ENCODE measurements at regions not wholly inside any gene's neighbourhood (a gene's known extent, or its start where the extent isn't known, plus 50 kb on each side); places are given as distances from the start of the nearest gene placed in this dataset.

GRCh38 chr18:44450226-44450625 lies 230.5 kb upstream of the SETBP1 start:
- Mint-ChIP-seq H3K4me1 (no peaks in the 10 kb centered on the region), H3K27ac (no peak overlapping the region), H3K4me3 (no peak overlapping the region), H3K27me3 (ENCODE audit: low read depth in 2 of 2) (no peaks in the 10 kb centered on the region), H3K9me3 (no peaks in the 10 kb centered on the region), H3K36me3 (no peaks in the 10 kb centered on the region)
- Histone ChIP-seq H3K4me3 (ENCODE audit: low read length) (no peak overlapping the region), H3K36me3 (ENCODE audit: control insufficient read depth, insufficient read depth, low read length) (no peaks in the 10 kb centered on the region), H3K27me3 (ENCODE audit: control insufficient read depth, insufficient read depth, low read length) (no peaks in the 10 kb centered on the region), H3K9me3 (ENCODE audit: control insufficient read depth, insufficient read depth, low read length) (no peaks in the 10 kb centered on the region), H3K4me1 (ENCODE audit: control insufficient read depth, insufficient read depth, low read length) (no peaks in the 10 kb centered on the region), H3K27ac (ENCODE audit: low read length) (no peak overlapping the region)
- TF ChIP-seq, protein P1, sequence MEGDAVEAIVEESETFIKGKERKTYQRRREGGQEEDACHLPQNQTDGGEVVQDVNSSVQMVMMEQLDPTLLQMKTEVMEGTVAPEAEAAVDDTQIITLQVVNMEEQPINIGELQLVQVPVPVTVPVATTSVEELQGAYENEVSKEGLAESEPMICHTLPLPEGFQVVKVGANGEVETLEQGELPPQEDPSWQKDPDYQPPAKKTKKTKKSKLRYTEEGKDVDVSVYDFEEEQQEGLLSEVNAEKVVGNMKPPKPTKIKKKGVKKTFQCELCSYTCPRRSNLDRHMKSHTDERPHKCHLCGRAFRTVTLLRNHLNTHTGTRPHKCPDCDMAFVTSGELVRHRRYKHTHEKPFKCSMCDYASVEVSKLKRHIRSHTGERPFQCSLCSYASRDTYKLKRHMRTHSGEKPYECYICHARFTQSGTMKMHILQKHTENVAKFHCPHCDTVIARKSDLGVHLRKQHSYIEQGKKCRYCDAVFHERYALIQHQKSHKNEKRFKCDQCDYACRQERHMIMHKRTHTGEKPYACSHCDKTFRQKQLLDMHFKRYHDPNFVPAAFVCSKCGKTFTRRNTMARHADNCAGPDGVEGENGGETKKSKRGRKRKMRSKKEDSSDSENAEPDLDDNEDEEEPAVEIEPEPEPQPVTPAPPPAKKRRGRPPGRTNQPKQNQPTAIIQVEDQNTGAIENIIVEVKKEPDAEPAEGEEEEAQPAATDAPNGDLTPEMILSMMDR (IDR thresholded peaks at IDR 0.05): no peak
- ATAC-seq (no peak), DNase-seq (no peak)
- intact Hi-C loops (cut with micrococcal nuclease): no loop called here
- WGBS (ENCODE audit: insufficient coverage): 61% methylated on average over 2 of the region's 2 CpGs

DNA sequence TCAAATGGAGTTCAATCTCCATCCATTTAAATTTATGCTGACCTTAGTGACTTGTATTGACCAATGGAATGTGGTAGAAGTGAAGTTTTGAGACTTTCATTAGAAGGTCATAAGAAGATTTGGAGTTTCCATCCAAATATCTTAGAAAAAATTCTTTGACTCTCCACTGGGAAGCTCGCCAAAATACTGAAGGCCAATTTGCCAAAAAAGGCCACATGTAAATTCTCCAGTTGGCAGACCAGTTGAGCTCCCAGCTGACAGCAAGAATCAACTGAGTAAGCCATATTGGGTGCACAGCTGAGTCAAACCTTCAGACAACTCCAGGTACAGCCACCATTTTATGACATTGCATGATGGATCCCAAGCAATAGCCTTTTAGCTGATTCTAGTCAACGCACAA lies 228.3 kb upstream of the SETBP1 start:
- Mint-ChIP-seq H3K27me3 (ENCODE audit: low read depth in 2 of 2) (no peaks in the 10 kb centered on the region), H3K9me3 (no peaks in the 10 kb centered on the region), H3K4me3 (no peak overlapping the region), H3K27ac (no peak overlapping the region), H3K4me1 (no peaks in the 10 kb centered on the region), H3K36me3 (no peaks in the 10 kb centered on the region)
- H3K4me1 ChIP-seq (ENCODE audit: control insufficient read depth, insufficient read depth, low read length): no peaks in the 10 kb centered on the region
- H3K9me3 ChIP-seq (ENCODE audit: control insufficient read depth, insufficient read depth, low read length): no peaks in the 10 kb centered on the region
- no peaks in the 10 kb centered on the region for H3K36me3 ChIP-seq (ENCODE audit: control insufficient read depth, insufficient read depth, low read length)
- intact Hi-C loops (cut with micrococcal nuclease): no loop called here
- no peak overlapping the region for H3K4me3 ChIP-seq (ENCODE audit: low read length)
- 91% methylated on average over 1 of the region's 2 CpGs for WGBS (ENCODE audit: insufficient coverage)
- no peak overlapping the region for H3K27ac ChIP-seq (ENCODE audit: low read length)
- TF ChIP-seq, protein P1 (IDR thresholded peaks at IDR 0.05): no peak
- DNase-seq: no peak
- H3K27me3 ChIP-seq (ENCODE audit: control insufficient read depth, insufficient read depth, low read length): no peaks in the 10 kb centered on the region
- ATAC-seq: no peak

GRCh38 chr18:44453505-44453904 lies 227.2 kb upstream of the SETBP1 start:
- no peak overlapping the region for H3K27ac ChIP-seq (ENCODE audit: low read length)
- intact Hi-C loops (cut with micrococcal nuclease): no loop called here
- Mint-ChIP-seq H3K36me3 (no peaks in the 10 kb centered on the region), H3K4me3 (no peak overlapping the region), H3K9me3 (no peaks in the 10 kb centered on the region), H3K4me1 (no peaks in the 10 kb centered on the region), H3K27me3 (ENCODE audit: low read depth in 2 of 2) (no peaks in the 10 kb centered on the region), H3K27ac (no peak overlapping the region)
- no peaks in the 10 kb centered on the region for H3K9me3 ChIP-seq (ENCODE audit: control insufficient read depth, insufficient read depth, low read length)
- no peaks in the 10 kb centered on the region for H3K36me3 ChIP-seq (ENCODE audit: control insufficient read depth, insufficient read depth, low read length)
- ATAC-seq (no peak), DNase-seq (no peak)
- 89% methylated on average over 2 of the region's 2 CpGs for WGBS (ENCODE audit: insufficient coverage)
- H3K27me3 ChIP-seq (ENCODE audit: control insufficient read depth, insufficient read depth, low read length): no peaks in the 10 kb centered on the region
- TF ChIP-seq, protein P1 (IDR thresholded peaks at IDR 0.05): no peak
- no peak overlapping the region for H3K4me3 ChIP-seq (ENCODE audit: low read length)
- no peaks in the 10 kb centered on the region for H3K4me1 ChIP-seq (ENCODE audit: control insufficient read depth, insufficient read depth, low read length)

GRCh38 chr18:44458777-44459176 lies 221.9 kb upstream of the SETBP1 start:
- H3K4me1 ChIP-seq (ENCODE audit: control insufficient read depth, insufficient read depth, low read length): no peaks in the 10 kb centered on the region
- H3K36me3 ChIP-seq (ENCODE audit: control insufficient read depth, insufficient read depth, low read length): no peaks in the 10 kb centered on the region
- TF ChIP-seq, protein P1 (IDR thresholded peaks at IDR 0.05): no peak
- no peak for DNase-seq
- 69% methylated on average over 1 of the region's 2 CpGs for WGBS (ENCODE audit: insufficient coverage)
- no peak overlapping the region for H3K27ac Mint-ChIP-seq
- no peaks in the 10 kb centered on the region for H3K9me3 Mint-ChIP-seq
- no peak overlapping the region for H3K27ac ChIP-seq (ENCODE audit: low read length)
- peaks cover 0 to 4% of the 10 kb centered on the region in 2 donors for H3K27me3 Mint-ChIP-seq (ENCODE audit: low read depth in 2 of 2)
- no peaks in the 10 kb centered on the region for H3K9me3 ChIP-seq (ENCODE audit: control insufficient read depth, insufficient read depth, low read length)
- H3K36me3 Mint-ChIP-seq: no peaks in the 10 kb centered on the region
- H3K4me1 Mint-ChIP-seq: no peaks in the 10 kb centered on the region
- ATAC-seq: no peak
- no peaks in the 10 kb centered on the region for H3K27me3 ChIP-seq (ENCODE audit: control insufficient read depth, insufficient read depth, low read length)
- no peak overlapping the region for H3K4me3 Mint-ChIP-seq
- intact Hi-C loops (cut with micrococcal nuclease): no loop called here
- H3K4me3 ChIP-seq (ENCODE audit: low read length): no peak overlapping the region

Data from natural killer cell (primary cell).